Epithelial cell of prostate (primary cell): ENCODE measurements at regions not wholly inside any gene's neighbourhood (a gene's known extent, or its start where the extent isn't known, plus 50 kb on each side); places are given as distances from the start of the nearest gene placed in this dataset.

Source experiments
- DNase-seq: peaks from one replicate; pipeline ENCODE4 v3.0.0-alpha.2; 2011; ENCODE audit warnings: low read depth, low spot score
- H3K27ac ChIP-seq: fragments of 450-650 bp; 2 replicates; pipeline ENCODE4 v1.5.1; 2017; ENCODE audit warnings: mild to moderate bottlenecking

- no peak for DNase-seq
- H3K27ac ChIP-seq: no peak overlapping the region
Observed at GRCh38 chr14:84202486-84202885, 1327.5 kb upstream of the FLRT2 start.

GRCh38 chr14:84203896-84204295, 1326.0 kb upstream of the FLRT2 start:
- no peak overlapping the region for H3K27ac ChIP-seq
- DNase-seq: no peak

GRCh38 chr14:84208451-84208850, 1321.5 kb upstream of the FLRT2 start:
- no peak for DNase-seq
- H3K27ac ChIP-seq: no peak overlapping the region

- H3K27ac ChIP-seq: no peak overlapping the region
- no peak for DNase-seq
Observed at GRCh38 chr14:84209031-84209430, 1320.9 kb upstream of the FLRT2 start.

- H3K27ac ChIP-seq: no peak overlapping the region
- no peak for DNase-seq
Observed at GRCh38 chr14:84217066-84217465, 1312.9 kb upstream of the FLRT2 start.

- no peak overlapping the region for H3K27ac ChIP-seq
- no peak for DNase-seq
Observed at GRCh38 chr14:84225268-84225667, 1304.7 kb upstream of the FLRT2 start.

GRCh38 chr14:84228702-84229101, 1301.2 kb upstream of the FLRT2 start:
- no peak for DNase-seq
- no peak overlapping the region for H3K27ac ChIP-seq

GRCh38 chr14:84234281-84234680, 1295.7 kb upstream of the FLRT2 start:
- peak; percentile 48 for DNase-seq
- H3K27ac ChIP-seq: peak overlapping the region; percentile 28

- no peak overlapping the region for H3K27ac ChIP-seq
- no peak for DNase-seq
Observed at GRCh38 chr14:84236290-84236689, 1293.7 kb upstream of the FLRT2 start.

GRCh38 chr14:84237881-84238280, 1292.1 kb upstream of the FLRT2 start:
- no peak for DNase-seq

GRCh38 chr14:84247693-84248092, 1282.3 kb upstream of the FLRT2 start:
- no peak for DNase-seq
- no peak overlapping the region for H3K27ac ChIP-seq

More at GRCh38 chr14:84237881-84238280, 1292.1 kb upstream of the FLRT2 start:
- no peak overlapping the region for H3K27ac ChIP-seq

- no peak overlapping the region for H3K27ac ChIP-seq
- DNase-seq: no peak
Observed at GRCh38 chr14:84250893-84251292, 1279.1 kb upstream of the FLRT2 start.

GRCh38 chr14:84251411-84252115, 1278.4 kb upstream of the FLRT2 start:
- DNase-seq: no peak
- no peak overlapping the region for H3K27ac ChIP-seq

- DNase-seq: no peak
- no peak overlapping the region for H3K27ac ChIP-seq
Observed at GRCh38 chr14:84252706-84253105, 1277.2 kb upstream of the FLRT2 start.

GRCh38 chr14:84253326-84253725, 1276.6 kb upstream of the FLRT2 start:
- no peak overlapping the region for H3K27ac ChIP-seq
- DNase-seq: no peak

GRCh38 chr14:84254290-84254689, 1275.7 kb upstream of the FLRT2 start:
- DNase-seq: no peak
- H3K27ac ChIP-seq: no peak overlapping the region

GRCh38 chr14:84262932-84263331, 1267.0 kb upstream of the FLRT2 start:
- no peak overlapping the region for H3K27ac ChIP-seq

GRCh38 chr14:84272290-84272721, 1257.6 kb upstream of the FLRT2 start:
- no peak for DNase-seq
- H3K27ac ChIP-seq: no peak overlapping the region

More at GRCh38 chr14:84262932-84263331, 1267.0 kb upstream of the FLRT2 start:
- no peak for DNase-seq

GRCh38 chr14:84273181-84273580, 1256.8 kb upstream of the FLRT2 start:
- DNase-seq: no peak
- H3K27ac ChIP-seq: no peak overlapping the region

- no peak for DNase-seq
- H3K27ac ChIP-seq: no peak overlapping the region
Observed at GRCh38 chr14:84282618-84283017, 1247.3 kb upstream of the FLRT2 start.

GRCh38 chr14:84288781-84289180, 1241.2 kb upstream of the FLRT2 start:
- DNase-seq: no peak
- H3K27ac ChIP-seq: no peak overlapping the region

- H3K27ac ChIP-seq: no peak overlapping the region
- DNase-seq: no peak
Observed at GRCh38 chr14:84298663-84299195, 1231.2 kb upstream of the FLRT2 start.
